ENCODE measurements at regions not wholly inside any gene's neighbourhood (a gene's known extent, or its start where the extent isn't known, plus 50 kb on each side); places are given as distances from the start of the nearest gene placed in this dataset.

DNA sequence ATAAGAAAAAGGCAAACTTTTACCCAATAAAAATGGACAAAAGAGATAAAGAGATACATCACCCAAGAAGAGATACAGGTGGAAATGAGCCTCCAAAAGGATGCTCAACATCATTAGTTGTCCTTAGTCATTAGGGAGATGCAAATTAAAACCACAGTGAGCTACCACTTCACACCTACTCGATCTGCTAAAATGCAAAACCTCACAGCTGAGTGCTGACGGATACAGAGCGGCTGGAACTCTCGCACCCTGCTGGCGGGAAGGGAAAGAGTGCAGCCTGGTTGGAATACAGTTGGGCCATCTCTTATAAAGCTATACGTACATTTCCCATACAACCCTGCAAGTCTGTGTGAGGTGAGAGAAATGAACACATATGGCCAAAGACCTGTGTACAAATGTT, 78.5 kb upstream of the PRR20G start:
- H2AFZ ChIP-seq (ENCODE audit: low read depth, low read length) = no peak overlapping the region
- no peaks in the 10 kb centered on the region for H3K36me3 ChIP-seq (ENCODE audit: insufficient read depth, low read length)
- no peak overlapping the region for H3K27ac Mint-ChIP-seq (ENCODE audit: unreplicated experiment)
- H3K4me3 Mint-ChIP-seq (ENCODE audit: unreplicated experiment) = no peak overlapping the region
- DNase-seq (ENCODE audit: low read depth) (no peak), FAIRE-seq (no peak)
- H3K27ac ChIP-seq (ENCODE audit: low read depth, low read length) = no peak overlapping the region
- H3K4me1 ChIP-seq (ENCODE audit: insufficient read depth, low read length) = no peaks in the 10 kb centered on the region
- no peaks in the 10 kb centered on the region for H4K20me1 ChIP-seq (ENCODE audit: insufficient read depth, low read length)
- H3K79me2 ChIP-seq (ENCODE audit: insufficient read depth, low read length) = no peaks in the 10 kb centered on the region
- H3K4me3 ChIP-seq (ENCODE audit: insufficient read depth, low read depth, low read length) = no peak overlapping the region
- H3K36me3 Mint-ChIP-seq (ENCODE audit: low read depth, unreplicated experiment) = peaks cover 2% of the 10 kb centered on the region
- TF ChIP-seq, protein P1, sequence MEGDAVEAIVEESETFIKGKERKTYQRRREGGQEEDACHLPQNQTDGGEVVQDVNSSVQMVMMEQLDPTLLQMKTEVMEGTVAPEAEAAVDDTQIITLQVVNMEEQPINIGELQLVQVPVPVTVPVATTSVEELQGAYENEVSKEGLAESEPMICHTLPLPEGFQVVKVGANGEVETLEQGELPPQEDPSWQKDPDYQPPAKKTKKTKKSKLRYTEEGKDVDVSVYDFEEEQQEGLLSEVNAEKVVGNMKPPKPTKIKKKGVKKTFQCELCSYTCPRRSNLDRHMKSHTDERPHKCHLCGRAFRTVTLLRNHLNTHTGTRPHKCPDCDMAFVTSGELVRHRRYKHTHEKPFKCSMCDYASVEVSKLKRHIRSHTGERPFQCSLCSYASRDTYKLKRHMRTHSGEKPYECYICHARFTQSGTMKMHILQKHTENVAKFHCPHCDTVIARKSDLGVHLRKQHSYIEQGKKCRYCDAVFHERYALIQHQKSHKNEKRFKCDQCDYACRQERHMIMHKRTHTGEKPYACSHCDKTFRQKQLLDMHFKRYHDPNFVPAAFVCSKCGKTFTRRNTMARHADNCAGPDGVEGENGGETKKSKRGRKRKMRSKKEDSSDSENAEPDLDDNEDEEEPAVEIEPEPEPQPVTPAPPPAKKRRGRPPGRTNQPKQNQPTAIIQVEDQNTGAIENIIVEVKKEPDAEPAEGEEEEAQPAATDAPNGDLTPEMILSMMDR (IDR thresholded peaks at IDR 0.05; ENCODE audit: insufficient read depth, low read depth, low read length) = no peak
- TF ChIP-seq EZH2 (IDR thresholded peaks at IDR 0.05; ENCODE audit: insufficient read depth, low read length) = no peak
- H3K9me3 Mint-ChIP-seq (ENCODE audit: unreplicated experiment) = no peaks in the 10 kb centered on the region
- H3K4me1 Mint-ChIP-seq (ENCODE audit: low read depth, unreplicated experiment) = no peaks in the 10 kb centered on the region
- H3K9ac ChIP-seq (ENCODE audit: low read length) = no peak overlapping the region
- H3K27me3 Mint-ChIP-seq (ENCODE audit: low read depth, unreplicated experiment) = peaks cover 59% of the 10 kb centered on the region
- H3K27me3 ChIP-seq (ENCODE audit: insufficient read depth, low read length) = peaks cover 4% of the 10 kb centered on the region
- H3K9me3 ChIP-seq (ENCODE audit: insufficient read depth, low read depth, low read length) = no peaks in the 10 kb centered on the region
- H3K4me2 ChIP-seq (ENCODE audit: low read length) = no peak overlapping the region

DNA sequence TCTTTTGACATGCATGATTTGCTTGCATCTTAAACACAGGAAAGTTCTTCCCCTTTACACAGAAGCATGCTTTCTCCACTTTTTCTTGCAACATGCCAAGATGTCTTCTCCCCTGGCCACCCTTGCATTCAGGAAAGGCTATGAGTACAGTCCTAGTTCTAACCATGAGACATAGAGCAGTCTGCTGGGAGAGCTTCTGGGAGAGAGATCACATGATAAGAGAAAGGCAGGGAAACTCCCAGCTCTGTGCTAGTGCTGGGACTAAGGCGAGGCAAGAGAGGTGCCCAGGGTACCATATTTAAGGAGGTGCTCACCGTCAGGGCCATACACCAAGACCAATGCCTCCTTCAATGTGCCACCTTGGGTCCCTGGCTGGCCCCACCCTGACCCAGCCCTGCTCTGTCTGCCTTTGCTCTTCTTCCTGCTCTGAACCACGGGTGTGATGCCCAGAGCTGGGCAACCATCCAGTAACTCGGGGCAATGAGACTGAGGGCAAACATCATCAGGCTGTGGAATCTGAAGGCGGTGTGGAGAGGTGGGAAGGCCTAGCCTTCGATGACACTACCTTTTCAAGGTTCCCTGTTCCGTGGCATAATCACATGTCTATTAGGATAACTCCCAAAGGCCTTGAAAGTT, 77.4 kb upstream of the PRR20G start:
- no peaks in the 10 kb centered on the region for H3K4me1 Mint-ChIP-seq (ENCODE audit: low read depth, unreplicated experiment)
- peaks cover 2% of the 10 kb centered on the region for H3K36me3 Mint-ChIP-seq (ENCODE audit: low read depth, unreplicated experiment)
- Histone ChIP-seq H3K4me3 (ENCODE audit: insufficient read depth, low read depth, low read length) (no peak overlapping the region), H3K9ac (ENCODE audit: low read length) (no peak overlapping the region), H3K4me1 (ENCODE audit: insufficient read depth, low read length) (no peaks in the 10 kb centered on the region), H3K4me2 (ENCODE audit: low read length) (no peak overlapping the region), H3K27me3 (ENCODE audit: insufficient read depth, low read length) (peaks cover 3% of the 10 kb centered on the region), H2AFZ (ENCODE audit: low read depth, low read length) (no peak overlapping the region), H3K79me2 (ENCODE audit: insufficient read depth, low read length) (no peaks in the 10 kb centered on the region), H3K27ac (ENCODE audit: low read depth, low read length) (no peak overlapping the region), H3K9me3 (ENCODE audit: insufficient read depth, low read depth, low read length) (no peaks in the 10 kb centered on the region), H3K36me3 (ENCODE audit: insufficient read depth, low read length) (no peaks in the 10 kb centered on the region), H4K20me1 (ENCODE audit: insufficient read depth, low read length) (no peaks in the 10 kb centered on the region)
- H3K4me3 Mint-ChIP-seq (ENCODE audit: unreplicated experiment) = no peak overlapping the region
- DNase-seq (ENCODE audit: low read depth) (no peak), FAIRE-seq (no peak)
- H3K27me3 Mint-ChIP-seq (ENCODE audit: low read depth, unreplicated experiment) = peaks cover 56% of the 10 kb centered on the region
- no peak overlapping the region for H3K27ac Mint-ChIP-seq (ENCODE audit: unreplicated experiment)
- H3K9me3 Mint-ChIP-seq (ENCODE audit: unreplicated experiment) = peaks cover under 1% of the 10 kb centered on the region
- TF ChIP-seq EZH2 (IDR thresholded peaks at IDR 0.05; ENCODE audit: insufficient read depth, low read length) = no peak
- TF ChIP-seq, protein P1 (IDR thresholded peaks at IDR 0.05; ENCODE audit: insufficient read depth, low read depth, low read length) = no peak

DNA sequence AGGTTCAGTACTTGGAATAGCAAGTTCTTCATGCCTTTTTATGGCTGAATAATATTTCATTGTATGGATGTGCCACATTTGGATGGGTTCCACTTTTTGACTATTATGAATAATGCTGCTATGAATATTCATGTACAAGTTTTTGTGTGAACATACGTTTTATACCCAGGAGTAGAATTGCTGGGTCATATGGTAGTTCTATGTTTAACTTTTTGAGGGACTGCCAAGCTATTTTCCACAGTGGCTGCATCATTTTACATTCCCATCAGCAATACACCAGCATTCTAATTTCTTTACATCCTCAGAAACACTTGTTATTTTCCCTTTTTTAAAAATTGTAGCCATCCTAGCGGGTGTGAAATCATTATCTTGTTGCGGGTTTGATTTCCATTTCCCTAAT, 76.0 kb upstream of the PRR20G start:
- Histone ChIP-seq H2AFZ (ENCODE audit: low read depth, low read length) (no peak overlapping the region), H3K4me1 (ENCODE audit: insufficient read depth, low read length) (no peaks in the 10 kb centered on the region), H3K9me3 (ENCODE audit: insufficient read depth, low read depth, low read length) (no peaks in the 10 kb centered on the region), H3K4me2 (ENCODE audit: low read length) (no peak overlapping the region), H3K9ac (ENCODE audit: low read length) (no peak overlapping the region), H3K27ac (ENCODE audit: low read depth, low read length) (no peak overlapping the region), H3K27me3 (ENCODE audit: insufficient read depth, low read length) (peaks cover 3% of the 10 kb centered on the region), H3K36me3 (ENCODE audit: insufficient read depth, low read length) (no peaks in the 10 kb centered on the region), H4K20me1 (ENCODE audit: insufficient read depth, low read length) (no peaks in the 10 kb centered on the region), H3K79me2 (ENCODE audit: insufficient read depth, low read length) (no peaks in the 10 kb centered on the region), H3K4me3 (ENCODE audit: insufficient read depth, low read depth, low read length) (no peak overlapping the region)
- Mint-ChIP-seq H3K27ac (ENCODE audit: unreplicated experiment) (no peak overlapping the region), H3K4me3 (ENCODE audit: unreplicated experiment) (no peak overlapping the region), H3K27me3 (ENCODE audit: low read depth, unreplicated experiment) (peaks cover 51% of the 10 kb centered on the region), H3K9me3 (ENCODE audit: unreplicated experiment) (peaks cover 4% of the 10 kb centered on the region), H3K36me3 (ENCODE audit: low read depth, unreplicated experiment) (no peaks in the 10 kb centered on the region), H3K4me1 (ENCODE audit: low read depth, unreplicated experiment) (no peaks in the 10 kb centered on the region)
- DNase-seq (ENCODE audit: low read depth) = no peak
- TF ChIP-seq, protein P1 (IDR thresholded peaks at IDR 0.05; ENCODE audit: insufficient read depth, low read depth, low read length) = no peak
- no peak for TF ChIP-seq EZH2 (IDR thresholded peaks at IDR 0.05; ENCODE audit: insufficient read depth, low read length)
- no peak for FAIRE-seq
